Stimulated activated CD4-positive, alpha-beta T cell treated with anti-CD3 and anti-CD28 coated beads, Interleukin-1b, Interleukin-23, amount 100 ng/mL, for 4 hours (primary cell): ENCODE measurements at regions not wholly inside any gene's neighbourhood (a gene's known extent, or its start where the extent isn't known, plus 50 kb on each side); places are given as distances from the start of the nearest gene placed in this dataset.
"Not testable (repeated sequence)": the region's sequence is repeated elsewhere in the genome, so short reads cannot be mapped to it uniquely, and the experiment has no call there.

Source experiments
- DNase-seq, 2 donors: peaks; one replicate each; pipeline ENCODE4 v3.0.0-alpha.2; 2020; ENCODE audit warnings: low read depth in 2 of 2

DNA sequence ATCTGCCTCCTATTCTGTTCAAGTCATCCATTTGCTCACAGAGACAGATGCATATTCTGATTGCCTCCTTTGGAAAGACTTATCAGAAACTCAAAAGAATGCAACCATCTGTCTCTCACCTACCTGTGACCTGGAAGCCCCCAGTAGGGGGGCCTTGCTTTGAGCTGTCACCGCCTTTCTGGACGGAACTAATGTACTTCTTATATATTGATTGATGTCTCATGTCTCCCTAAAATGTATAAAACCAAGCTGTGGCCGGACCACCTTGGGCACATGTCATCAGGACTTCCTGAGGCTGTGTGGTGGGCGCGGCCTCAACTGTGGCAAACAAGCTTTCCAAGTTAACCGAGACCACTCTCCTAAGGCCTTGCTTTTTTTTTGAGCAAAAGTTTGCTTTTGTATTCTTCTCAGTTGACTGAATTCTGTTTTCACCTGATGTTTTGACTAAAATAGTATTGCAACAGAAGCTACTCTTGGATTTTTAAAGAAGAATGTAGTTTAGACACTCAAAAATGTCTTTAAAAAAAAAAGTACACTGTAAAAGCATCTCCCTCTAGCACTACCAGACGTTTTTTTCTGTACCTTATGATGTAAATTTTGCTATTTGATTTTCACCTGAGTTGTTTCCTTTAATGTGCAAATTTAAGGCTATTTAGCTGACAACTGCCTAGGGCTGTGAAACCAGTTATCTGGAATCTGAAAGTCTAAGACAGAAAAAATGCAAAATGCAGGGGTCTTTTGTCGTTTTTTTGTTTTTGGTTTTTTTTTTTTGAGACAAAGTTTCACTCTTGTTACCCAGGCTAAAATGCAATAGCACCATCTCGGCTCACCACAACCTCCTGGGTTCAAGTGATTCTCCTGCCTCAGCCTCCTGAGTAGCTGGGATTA is 298.8 kb upstream of the SGCG start:
- not testable (repeated sequence) for DNase-seq

DNA sequence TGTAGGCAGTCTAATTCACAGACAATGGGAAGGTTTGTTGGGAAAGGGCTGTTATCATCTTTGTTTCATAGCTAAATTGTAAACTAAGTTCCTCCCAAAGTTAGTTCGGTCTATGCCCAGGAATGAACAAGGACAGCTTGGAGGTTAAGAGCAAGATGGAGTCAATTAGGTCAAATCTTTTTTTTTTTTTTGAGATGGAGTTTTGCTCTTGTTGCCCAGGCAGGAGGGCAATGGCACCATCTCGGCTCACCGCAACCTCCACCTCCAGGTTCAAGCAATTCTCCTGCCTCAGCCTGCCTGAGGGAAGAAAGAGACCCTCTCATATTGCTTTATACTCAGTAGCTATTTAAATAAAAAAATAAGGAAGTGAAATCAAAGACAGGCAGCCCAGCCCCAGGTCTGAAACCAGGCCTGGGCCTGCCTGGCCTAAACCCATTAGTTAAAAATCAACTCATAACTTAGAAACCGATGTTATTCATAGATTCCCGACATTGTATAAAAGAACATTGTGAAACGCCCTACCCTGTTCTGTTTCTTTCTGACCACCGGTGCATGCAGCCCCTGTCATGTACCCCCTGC is 297.4 kb upstream of the SGCG start:
- no peak for DNase-seq

DNA sequence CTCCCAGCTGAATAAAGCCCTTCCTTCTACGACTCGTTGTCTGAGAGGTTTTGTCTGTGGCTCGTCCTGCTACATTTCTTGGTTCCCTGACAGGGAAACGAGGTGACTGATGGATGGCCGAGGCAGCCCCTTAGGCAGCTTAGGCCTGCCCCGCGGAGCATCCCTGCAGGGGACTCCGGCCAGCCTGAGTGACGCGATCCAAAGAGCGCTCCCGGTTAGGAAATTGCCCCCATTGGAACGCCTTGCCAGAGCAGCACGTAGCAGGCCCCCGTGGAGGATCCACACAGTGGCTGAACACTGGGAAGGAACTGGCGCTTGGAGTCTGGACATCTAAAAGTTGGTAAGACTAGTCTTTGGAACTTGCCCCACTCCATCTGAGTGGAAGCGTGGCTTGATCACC is 296.8 kb upstream of the SGCG start:
- no peak for DNase-seq

DNA sequence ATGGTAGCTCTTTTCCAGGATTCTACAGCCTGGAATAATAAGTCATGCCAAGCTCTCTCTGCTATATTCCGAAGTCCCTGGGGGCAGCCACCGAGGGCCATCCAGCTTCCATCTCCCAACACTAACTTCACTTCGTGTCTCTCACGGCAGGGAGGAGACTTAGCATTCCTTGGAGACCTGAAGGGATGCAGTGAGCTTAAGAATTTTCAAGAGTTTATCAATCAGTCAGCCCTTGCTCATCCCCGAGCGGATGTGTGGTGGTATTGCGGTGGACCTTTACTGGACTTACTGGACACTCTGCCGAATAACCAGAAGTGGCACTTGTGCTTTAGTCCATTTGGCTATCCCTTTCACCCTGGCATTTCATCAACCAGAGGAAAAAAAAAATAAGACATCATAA is 294.7 kb upstream of the SGCG start:
- not testable (repeated sequence) for DNase-seq

DNA sequence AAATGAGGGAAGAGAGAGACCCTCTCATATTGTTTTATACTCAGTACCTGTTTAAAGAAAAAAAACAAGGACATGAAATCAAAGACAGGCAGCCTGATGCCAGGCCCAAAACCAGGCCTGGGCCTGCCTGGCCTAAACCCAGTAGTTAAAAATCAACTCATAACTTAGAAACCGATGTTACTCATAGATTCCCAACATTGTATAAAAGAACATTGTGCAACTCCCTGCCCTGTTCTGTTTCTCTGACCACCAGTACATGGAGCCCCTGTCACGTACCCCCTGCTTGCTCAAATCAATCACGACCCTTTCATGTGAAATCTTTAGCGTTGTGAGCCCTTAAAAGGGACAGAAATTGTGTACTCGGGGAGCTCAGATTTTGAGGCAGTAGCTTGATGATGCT is 291.4 kb upstream of the SGCG start:
- not testable (repeated sequence) for DNase-seq

DNA sequence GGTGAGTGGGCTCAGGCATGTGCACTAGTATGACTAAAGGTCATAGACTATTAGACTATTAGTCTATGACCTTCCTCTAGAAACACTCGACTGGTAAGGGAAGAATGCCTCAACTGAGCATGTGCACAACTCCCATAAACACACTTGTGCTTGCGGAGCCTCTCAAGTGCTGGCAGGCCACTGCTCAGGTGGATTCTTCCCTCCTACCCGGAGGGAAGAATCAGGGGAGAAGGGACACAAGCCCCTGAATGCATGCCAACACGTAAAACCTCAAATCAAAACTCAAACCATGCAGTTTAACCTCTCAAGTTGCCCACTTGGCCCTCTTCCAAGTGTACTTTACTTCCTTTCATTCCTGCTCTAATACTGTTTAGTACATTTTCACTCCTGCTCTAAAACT is 287.6 kb upstream of the SGCG start:
- no peak for DNase-seq

DNA sequence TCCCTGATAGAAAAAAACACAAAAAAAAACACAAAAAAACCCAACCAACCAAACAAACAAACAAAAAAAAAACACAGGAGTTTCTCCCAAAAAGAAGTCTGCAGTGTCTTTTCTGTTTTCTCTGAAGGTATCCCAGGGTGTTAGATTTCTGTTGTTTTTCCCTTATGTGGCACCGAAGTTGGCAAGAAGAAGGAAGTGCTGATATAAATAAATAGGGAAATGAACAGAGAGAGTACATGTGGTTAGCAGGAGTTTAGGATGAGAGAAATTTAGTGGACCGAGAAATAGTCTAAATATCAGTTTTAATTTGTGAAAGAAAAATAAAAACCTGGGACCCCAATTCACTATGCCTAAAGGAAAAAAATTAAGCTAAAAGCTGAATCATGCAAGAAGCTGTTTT is 287.0 kb upstream of the SGCG start:
- DNase-seq: no peak

DNA sequence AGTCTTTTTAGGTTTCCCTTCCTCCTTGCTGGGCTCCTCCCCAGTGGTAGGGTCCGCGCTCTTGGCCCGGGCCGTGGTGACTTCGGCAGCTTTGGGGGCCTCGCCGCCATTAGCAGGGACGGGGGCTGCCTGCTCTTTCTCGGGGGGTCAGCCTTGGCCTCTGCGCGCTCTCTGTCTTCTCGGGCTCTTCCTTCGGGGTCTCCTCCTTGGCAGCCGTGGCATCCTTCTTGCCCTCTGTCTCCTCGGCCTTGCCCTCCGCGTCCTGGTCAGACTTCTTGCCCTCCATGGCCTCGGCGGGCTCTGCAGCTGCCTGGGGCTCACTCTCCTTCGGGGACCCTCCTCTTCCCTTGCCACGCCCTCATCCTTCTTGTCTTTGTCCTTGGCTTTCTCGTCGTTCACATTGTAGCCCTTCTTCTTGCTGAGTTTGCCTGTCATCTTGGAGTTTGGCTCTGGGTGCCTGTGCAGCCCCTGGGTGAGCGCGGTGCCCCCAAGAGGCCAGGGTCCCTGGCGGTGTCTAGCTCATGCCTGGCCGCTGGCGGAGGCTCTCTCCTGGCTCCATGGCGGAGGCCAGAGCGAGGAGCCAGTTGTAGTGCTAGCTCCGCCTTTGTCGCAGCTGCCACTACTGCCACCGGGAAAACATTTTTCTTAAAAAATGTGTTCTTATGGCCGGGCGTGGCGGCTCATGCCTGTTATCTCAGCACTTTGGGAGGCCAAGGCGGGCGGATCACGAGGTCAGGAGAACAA is 283.0 kb upstream of the SGCG start:
- DNase-seq: no peak

DNA sequence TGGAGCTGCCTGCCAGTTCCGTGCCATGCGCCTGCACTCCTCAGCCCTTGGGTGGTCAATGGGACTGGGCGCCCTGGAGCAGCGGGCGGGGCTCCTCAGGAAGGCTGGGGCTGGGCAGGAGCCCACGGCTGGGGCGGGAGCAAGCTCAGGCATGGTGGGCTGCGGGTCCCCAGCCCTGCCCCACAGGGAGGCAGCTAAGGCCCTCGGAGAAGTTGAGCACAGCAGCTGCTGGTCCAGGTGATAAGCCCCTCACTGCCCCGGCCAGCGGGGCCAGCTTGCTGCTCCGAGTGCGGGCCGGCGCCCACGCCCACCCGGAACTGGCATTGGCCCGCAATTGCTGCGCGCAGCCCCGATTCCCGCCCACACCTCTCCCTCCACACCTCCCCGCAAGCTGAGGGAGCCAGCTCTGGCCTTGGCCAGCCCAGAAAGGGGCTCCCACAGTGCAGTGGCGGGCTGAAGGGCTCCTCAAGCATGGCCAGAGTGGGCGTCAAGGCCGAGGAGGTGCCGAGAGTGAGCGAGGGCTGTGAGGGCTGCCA is 280.3 kb upstream of the SGCG start:
- not testable (repeated sequence) for DNase-seq

DNA sequence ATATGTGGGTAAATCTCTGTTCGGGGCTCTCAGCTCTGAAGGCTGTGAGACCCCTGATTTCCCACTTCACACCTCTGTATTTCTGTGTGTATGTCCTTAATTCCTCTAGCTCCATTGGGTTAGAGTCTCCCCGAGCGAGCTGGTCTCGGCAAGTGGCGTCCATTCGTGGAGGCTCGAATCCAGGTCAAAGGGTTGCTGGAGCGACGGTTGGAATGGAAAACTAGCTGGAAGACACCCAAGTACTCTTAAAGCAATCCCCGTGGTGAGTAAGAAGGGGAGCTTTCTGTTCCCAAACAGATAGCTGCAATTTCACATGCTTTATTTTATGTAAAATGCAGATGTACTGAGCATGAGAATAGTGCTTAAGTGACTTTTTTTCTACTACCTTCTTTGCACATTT is 277.5 kb upstream of the SGCG start:
- no peak for DNase-seq

DNA sequence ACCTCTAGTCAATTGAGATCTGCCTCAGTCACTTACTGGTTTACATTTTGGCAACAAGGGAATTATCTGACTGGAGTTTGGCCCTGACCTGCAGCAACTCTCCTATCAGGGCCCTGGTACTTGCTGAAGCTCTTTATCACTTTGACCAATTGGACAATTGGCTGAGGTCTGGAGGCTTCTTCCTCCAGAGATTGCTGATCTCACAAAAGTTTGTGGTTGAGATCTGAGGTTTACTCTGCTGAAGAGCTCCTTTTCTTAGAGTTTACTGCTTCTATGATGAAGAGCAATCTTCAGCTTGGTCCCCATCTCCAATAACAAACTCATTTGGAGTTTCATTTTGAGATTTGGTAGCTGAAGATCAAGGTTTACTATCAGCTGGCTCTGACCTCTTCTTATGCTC is 276.9 kb upstream of the SGCG start:
- no peak for DNase-seq

DNA sequence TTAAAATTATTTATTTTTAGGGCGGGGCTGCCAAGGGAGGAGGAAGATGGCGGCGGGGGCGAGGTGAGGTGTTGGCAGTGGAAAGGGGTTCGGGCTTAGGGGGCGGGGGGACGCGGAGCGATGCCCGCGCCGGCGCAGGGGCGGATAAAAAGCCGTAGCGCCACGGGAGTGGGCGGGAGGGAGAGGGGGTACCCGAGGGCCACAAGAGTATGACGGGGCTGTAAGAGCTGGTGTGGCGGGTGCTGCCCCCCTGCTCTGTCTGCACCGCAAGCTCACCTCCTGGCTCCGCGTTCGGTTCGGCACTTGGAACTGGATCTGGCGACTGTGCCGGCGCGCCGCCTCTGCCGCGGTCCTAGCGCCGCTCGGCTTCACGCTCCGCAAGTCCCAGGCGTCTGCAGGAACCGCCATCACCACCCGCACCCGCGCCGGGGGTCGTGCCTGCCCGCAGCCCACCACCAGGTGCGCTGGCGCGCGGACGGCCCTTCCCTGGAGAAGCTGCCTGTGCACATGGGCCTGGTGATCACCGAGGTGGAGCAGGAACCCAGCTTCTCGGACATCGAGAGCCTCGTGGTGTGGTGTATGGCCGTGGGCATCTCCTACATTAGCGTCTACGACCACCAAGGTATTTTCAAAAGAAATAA is 265.2 kb upstream of the SGCG start:
- DNase-seq: no peak

DNA sequence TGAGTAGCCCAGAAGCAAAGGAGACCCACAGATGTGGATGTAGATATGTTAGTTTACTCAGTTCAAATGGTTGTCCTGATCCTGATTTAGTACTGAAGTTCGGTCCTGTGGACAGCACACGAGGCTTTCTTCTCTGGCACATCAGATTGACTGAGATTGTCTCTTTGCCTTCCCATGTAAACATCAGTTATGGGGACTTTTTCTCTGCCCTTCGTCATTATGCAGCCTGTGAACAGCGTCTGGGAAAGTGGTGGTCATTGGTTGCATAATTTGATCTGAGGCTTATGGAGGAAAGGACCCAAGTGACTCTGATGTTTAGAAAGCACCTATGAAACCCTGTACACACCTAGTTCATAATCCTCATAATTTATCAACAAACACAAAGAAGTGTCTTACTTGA is 264.5 kb upstream of the SGCG start:
- DNase-seq: not testable (repeated sequence)

DNA sequence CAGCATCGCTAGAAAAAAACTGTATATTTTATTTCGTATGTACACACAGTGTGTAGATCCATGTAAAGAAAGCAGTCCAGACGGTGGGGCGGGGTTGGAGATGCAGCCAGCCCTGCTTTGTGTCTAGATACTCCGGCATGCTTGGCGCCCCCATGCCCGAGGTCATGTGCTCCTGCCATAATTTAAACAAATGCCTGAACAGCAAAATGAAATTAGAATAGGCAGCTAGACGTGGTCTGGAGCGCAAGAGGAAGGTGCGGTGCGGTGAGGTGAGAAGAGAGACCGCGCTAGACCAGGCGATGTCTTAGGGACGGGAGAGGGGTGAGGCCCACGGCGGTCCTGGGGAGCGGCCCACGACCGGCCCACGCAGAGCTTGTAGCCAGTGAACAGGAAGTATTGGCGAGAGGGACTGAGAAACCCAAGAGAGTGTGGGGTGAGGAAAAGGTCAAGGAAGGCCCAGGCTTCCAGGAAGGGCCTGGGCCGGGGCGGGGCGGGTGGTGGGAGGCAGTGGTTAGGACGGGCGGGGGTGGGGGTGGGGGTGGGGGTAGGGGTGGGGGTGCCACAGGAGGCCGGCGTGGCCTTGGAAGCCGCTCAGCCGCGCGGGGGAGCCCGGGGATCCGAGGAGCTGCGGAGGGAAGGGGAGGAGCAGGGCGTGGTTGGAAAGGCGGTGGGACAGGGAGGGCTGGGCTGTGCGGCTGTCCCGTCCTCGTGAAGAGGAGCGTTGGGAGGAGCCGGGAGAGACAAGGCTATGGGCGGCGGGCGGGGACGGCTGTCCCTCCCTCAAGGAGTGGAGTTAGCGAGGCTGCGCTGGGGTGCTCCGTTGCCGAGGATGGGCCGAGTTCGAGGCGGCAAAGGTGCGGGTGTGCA is 254.7 kb upstream of the SGCG start:
- no peak for DNase-seq

DNA sequence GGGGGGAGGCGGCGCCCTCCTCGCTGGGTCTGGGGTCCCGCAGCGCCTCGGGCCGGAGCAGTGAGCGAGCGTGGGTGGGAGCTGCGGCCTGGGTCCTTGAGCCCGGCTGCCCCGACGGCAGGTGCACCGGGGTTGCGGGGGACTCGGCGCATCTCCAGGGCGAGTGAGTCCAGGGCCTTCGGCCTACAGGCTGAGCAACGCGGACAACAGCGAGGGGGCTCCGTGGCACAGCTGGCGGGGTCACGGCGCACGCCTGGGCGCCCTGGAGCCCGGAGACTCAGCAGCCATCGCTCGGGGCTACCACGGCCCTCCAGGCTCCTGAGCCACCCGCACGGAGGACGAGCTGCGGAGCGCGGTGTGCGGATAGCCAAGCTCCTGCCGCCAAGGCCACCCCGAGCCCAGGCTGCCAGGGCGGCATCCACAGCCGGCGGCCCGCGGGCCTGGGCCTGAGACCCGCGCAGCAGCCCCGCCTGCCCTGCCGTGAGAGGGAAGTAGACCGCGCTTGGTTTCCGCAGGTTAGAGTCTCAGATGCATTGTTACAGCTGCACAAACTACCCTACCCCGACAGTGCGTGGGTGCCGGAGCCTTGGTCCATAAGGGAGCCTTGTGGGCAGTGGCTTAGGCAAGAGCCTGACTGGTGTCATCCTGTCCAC is 253.9 kb upstream of the SGCG start:
- no peak for DNase-seq

DNA sequence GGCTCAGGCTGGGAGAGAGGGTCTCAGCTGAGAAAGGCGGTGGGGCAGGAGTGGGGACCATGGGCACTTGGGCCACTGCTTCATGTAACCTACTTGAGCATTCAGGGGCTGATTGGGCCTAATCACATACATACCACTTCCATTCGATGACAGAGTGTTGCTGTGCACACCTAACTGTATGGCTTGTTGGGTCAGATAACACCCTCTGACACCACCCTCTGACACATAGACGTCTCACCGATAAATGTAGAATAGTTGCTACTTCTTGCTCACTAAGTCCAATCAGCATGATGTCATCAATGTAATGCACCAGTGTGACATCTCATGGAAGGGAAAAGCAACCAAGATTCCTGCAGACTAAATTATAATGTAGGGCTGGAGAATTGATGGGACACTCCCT is 252.9 kb upstream of the SGCG start:
- not testable (repeated sequence) for DNase-seq

DNA sequence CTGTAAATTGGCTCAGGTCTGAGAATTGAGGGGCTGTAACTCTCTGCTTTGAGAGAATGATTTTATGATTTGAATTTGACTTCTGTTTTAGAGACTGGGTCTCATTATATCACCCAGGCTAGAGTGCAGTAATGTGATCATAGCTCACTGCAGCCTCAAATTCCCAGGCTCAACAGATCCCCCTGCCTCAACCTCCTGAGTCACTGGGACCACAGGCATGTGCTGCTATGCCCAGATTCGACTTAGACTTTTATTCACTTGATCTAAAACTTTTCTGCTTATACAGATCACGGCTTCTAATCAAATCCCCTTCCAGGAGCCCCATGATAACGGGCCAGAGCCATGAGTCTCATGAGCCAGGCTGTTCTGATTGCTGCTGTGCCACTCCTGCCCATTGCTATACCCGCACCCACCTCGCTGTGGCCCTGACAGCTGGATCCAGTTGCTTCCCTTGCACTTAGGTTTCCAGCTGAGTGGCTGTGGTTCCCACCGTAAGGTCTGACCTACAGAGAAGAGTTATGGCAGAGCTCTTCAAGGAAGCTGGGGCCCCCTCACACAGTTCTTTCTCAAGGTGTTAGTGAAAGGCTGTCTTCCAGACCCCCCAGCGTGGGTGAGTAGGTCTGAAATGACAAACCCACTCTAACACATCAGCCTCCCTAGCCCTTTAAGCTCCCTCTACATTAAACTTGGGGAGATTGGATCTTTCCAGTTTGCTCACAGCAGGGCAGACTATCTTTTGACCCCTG is 251.2 kb upstream of the SGCG start:
- no peak for DNase-seq

DNA sequence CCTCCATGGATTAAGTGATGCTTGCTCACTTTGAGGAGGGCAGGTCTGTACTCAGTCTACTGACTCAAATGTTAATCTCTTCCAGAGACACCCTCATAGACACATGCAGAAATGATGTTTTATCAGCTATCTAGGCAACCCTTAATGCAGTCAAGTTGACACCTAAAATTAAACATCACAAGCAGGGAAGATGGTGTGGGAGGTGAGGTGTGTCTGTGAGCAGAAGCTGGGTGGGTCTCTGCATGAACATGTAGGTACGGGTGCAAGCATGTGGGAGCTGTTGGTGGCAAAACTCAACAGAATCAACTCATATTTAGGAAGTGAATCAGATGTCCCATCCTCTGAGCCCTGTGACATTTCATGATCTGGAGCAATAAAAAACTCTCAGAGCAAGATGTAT is 249.2 kb upstream of the SGCG start:
- no peak for DNase-seq

DNA sequence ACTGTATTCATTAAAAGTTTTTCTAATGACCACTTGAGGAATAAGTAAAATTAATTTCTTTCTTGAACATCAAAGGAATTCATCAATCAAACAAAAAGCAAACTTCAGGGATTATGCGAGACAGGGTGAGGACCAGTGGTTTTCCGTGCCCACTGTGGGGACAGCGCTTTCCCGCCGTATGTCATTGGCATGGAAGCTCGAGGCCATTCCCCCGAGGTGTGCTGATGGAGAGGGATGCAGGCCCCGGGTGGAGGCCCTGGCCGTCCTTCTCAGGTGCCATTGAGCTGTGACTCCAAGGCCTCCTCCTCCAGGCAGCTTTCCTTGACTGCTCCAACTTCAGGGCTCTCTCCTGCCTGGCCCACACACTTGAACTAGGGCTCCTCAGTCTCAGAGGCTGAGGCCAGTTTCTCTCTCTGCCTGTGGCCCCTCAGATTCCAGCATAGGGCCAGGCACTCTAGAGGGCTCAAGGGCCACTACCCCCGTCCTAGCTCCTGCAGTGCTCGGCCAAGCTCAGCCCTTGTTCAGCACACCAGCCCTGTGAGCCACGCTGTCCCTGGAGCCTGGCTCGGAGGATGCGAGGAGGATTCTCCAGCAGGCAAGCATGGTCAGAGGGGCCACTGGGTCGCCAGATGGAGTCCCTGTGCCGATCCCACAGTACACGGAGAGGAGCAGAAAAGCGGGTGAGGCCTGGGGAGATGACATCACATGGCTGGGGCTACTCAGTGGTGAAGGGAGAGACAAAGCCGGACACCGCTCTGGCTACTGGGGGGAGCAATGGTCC is 248.0 kb upstream of the SGCG start:
- not testable (repeated sequence) for DNase-seq
